HepG2 (cell line): ENCODE measurements at regions not wholly inside any gene's neighbourhood (a gene's known extent, or its start where the extent isn't known, plus 50 kb on each side); places are given as distances from the start of the nearest gene placed in this dataset.

Experiments
- ATAC-seq: fragments of 200-7000 bp; cut with Tn5 transposase; 3 replicates; pipeline ENCODE4 v1.9.1; 2020; ENCODE audit warnings: mild to moderate bottlenecking, moderate library complexity
- BruUV-seq: library from RNA; stranded (reverse); fragments of 400-500 nt; replicated peaks from 2 replicates; lab custom pipeline; 2021; lab: Mats Ljungman, UMichigan
- CTCF ChIA-PET: fragments of 300-600 bp; formaldehyde crosslinking; extraction: SDS; loops from one replicate; lab custom pipeline; 2021; ENCODE audit warnings: low total read pairs, inconsistent platforms, low intra/inter-chr PET ratio; lab: Yijun Ruan, JAX
- POLR2A ChIA-PET: fragments of 350-600 bp; sonication (Branson Sonifier 250); formaldehyde crosslinking; loops from one replicate; lab custom pipeline; 2020; ENCODE audit warnings: antibody characterized with exemption, inconsistent platforms; lab: Yijun Ruan, JAX
- DNase-seq: peaks from one replicate; pipeline ENCODE4 v3.0.0-alpha.2; 2015; ENCODE audit warnings: low spot score
- FAIRE-seq: peaks from 3 replicates; lab custom pipeline; 2011; peaks lifted over from hg19 to GRCh38; lab: Jason Lieb, UNC
- H2AFZ ChIP-seq: one replicate; pipeline ENCODE4 v1.6.1; 2011; ENCODE audit warnings: low read length, inconsistent platforms
- H3K27ac ChIP-seq: fragments of 300-600 bp; 3 replicates; pipeline ENCODE4 v1.8.0; 2011; ENCODE audit warnings: mixed run types, mild to moderate bottlenecking, mixed read lengths, low read length, inconsistent platforms; ENCODE audit not compliant: insufficient read depth; ENCODE audit errors: extremely low read length
- H3K27me3 ChIP-seq, 2 experiments: fragments of 200-600 bp in 1 of 2; 2 replicates in 1 of 2; 3 replicates in 1 of 2; pipeline versions ENCODE4 v1.6.0 to v1.8.0; 2011; ENCODE audit warnings: low read length in 2 of 2, mild to moderate bottlenecking in 2 of 2, moderate library complexity in 2 of 2, inconsistent platforms in 1 of 2; ENCODE audit not compliant: insufficient read depth in 2 of 2, control insufficient read depth in 1 of 2
- H3K36me3 ChIP-seq, 2 experiments: fragments of 200-600 bp in 1 of 2; replicated peaks in 1 of 2; 2 replicates in 1 of 2; 3 replicates in 1 of 2; pipeline versions ENCODE4 v1.5.1 to v1.8.0; 2011; ENCODE audit warnings: low read length in 2 of 2, inconsistent platforms in 1 of 2; ENCODE audit not compliant: insufficient read depth in 2 of 2, control insufficient read depth in 1 of 2
- H3K4me1 ChIP-seq: 2 replicates; pipeline ENCODE4 v1.5.1; 2012; ENCODE audit warnings: low read length, inconsistent platforms; ENCODE audit not compliant: insufficient read depth
- H3K4me2 ChIP-seq: 2 replicates; pipeline ENCODE4 v1.6.0; 2011; ENCODE audit warnings: low read depth, low read length, inconsistent platforms
- H3K4me3 ChIP-seq, 3 experiments: fragments of 200-600 bp in 1 of 3; sonication (generic), shearing (Covaris generic) in 1 of 3; replicated peaks in 1 of 3; 2 replicates each; pipeline ENCODE4 v1.5.1; 2011 to 2016; ENCODE audit warnings: low read length in 3 of 3, inconsistent platforms in 2 of 3, low read depth in 2 of 3, mild to moderate bottlenecking in 2 of 3, control low read depth in 1 of 3, mixed read lengths in 1 of 3; ENCODE audit not compliant: insufficient read depth in 1 of 3
- H3K79me2 ChIP-seq: one replicate; pipeline ENCODE4 v1.6.1; 2011; ENCODE audit warnings: low read length, inconsistent platforms; ENCODE audit not compliant: insufficient read depth
- H3K9ac ChIP-seq: 2 replicates; pipeline ENCODE4 v1.6.0; 2011; ENCODE audit warnings: mild to moderate bottlenecking, low read depth, low read length, inconsistent platforms; ENCODE audit not compliant: insufficient read depth
- H3K9me3 ChIP-seq: 2 replicates; pipeline ENCODE4 v1.5.1; 2012; ENCODE audit warnings: mild to moderate bottlenecking, low read length
- H4K20me1 ChIP-seq: 2 replicates; pipeline ENCODE4 v1.6.0; 2011; ENCODE audit warnings: inconsistent platforms, mild to moderate bottlenecking, low read length, moderate library complexity; ENCODE audit not compliant: insufficient read depth
- ATF7 ChIP-seq, 2 experiments: fragments of 450-650 bp in 1 of 2; sonication (generic) in 1 of 2; formaldehyde crosslinking in 1 of 2; IDR thresholded peaks; 2 replicates each; pipeline versions ENCODE4 v1.4.0 to v1.6.1; 2016 to 2020; ENCODE audit warnings: antibody characterized with exemption in 1 of 2, mild to moderate bottlenecking in 1 of 2, missing genetic modification reagents in 1 of 2
- MAFF ChIP-seq: IDR thresholded peaks from 2 replicates; pipeline ENCODE4 v1.6.1; 2011; ENCODE audit warnings: low read depth, low read length, improper control_type of control experiment
- MLLT10 ChIP-seq: sonication (generic); formaldehyde crosslinking; IDR thresholded peaks from 2 replicates; pipeline ENCODE4 v1.4.0; 2020; ENCODE audit warnings: missing genetic modification reagents
- NFIB ChIP-seq: sonication (generic); formaldehyde crosslinking; IDR thresholded peaks from 2 replicates; pipeline ENCODE4 v1.9.0; 2021; ENCODE audit warnings: missing genetic modification reagents, mild to moderate bottlenecking, borderline replicate concordance
- RBAK ChIP-seq: sonication (generic); formaldehyde crosslinking; IDR thresholded peaks from 2 replicates; pipeline ENCODE4 v1.5.1; 2020; ENCODE audit warnings: mild to moderate bottlenecking, missing genetic modification reagents
- RFXANK ChIP-seq: IDR thresholded peaks from 2 replicates; pipeline ENCODE4 v1.6.1; 2016
- ZMYM4 ChIP-seq: sonication (generic); formaldehyde crosslinking; IDR thresholded peaks from 2 replicates; pipeline ENCODE4 v1.8.1; 2023; ENCODE audit warnings: mild to moderate bottlenecking, missing genetic modification reagents
- ZNF547 ChIP-seq: sonication (generic); formaldehyde crosslinking; IDR thresholded peaks from 2 replicates; pipeline ENCODE4 v1.5.1; 2020; ENCODE audit warnings: mild to moderate bottlenecking, missing genetic modification reagents
- ZNF788 ChIP-seq: sonication (generic); formaldehyde crosslinking; IDR thresholded peaks from 2 replicates; pipeline ENCODE4 v1.5.0; 2020; ENCODE audit warnings: mild to moderate bottlenecking, missing genetic modification reagents, borderline replicate concordance
- WGBS: methylation state at CpG from one replicate; pipeline ENCODE4 v1.1.6; 2017; ENCODE audit warnings: low lambda C conversion rate; 5-methylcytosine and 5-hydroxymethylcytosine counted together
- in situ Hi-C: cut with HindIII; loops from 2 replicates; pipeline ENCODE4 v1.10.0; 2017; ENCODE audit warnings: low pct_unique_long_range_greater_than_20kb; ENCODE audit not compliant: extremely low pct_ligation_motif_present
- intact Hi-C: fragments of 100-400 bp; cut with micrococcal nuclease; formaldehyde crosslinking; loops from one replicate; pipeline ENCODE4 v1.10.0; 2022; ENCODE audit not compliant: unreplicated experiment
- TF ChIP-seq, protein P1 (sequence below): sonication (generic); formaldehyde crosslinking; IDR thresholded peaks from 2 replicates; pipeline ENCODE4 v1.4.0; 2020; ENCODE audit warnings: missing genetic modification reagents
- TF ChIP-seq, protein P2 (sequence below): sonication (generic); formaldehyde crosslinking; IDR thresholded peaks from 2 replicates; pipeline ENCODE4 v1.5.0; 2020; ENCODE audit warnings: missing genetic modification reagents
- TF ChIP-seq, protein P3 (sequence below): IDR thresholded peaks from 2 replicates; pipeline ENCODE4 v1.6.1; 2016; ENCODE audit warnings: control low read depth

DNA sequence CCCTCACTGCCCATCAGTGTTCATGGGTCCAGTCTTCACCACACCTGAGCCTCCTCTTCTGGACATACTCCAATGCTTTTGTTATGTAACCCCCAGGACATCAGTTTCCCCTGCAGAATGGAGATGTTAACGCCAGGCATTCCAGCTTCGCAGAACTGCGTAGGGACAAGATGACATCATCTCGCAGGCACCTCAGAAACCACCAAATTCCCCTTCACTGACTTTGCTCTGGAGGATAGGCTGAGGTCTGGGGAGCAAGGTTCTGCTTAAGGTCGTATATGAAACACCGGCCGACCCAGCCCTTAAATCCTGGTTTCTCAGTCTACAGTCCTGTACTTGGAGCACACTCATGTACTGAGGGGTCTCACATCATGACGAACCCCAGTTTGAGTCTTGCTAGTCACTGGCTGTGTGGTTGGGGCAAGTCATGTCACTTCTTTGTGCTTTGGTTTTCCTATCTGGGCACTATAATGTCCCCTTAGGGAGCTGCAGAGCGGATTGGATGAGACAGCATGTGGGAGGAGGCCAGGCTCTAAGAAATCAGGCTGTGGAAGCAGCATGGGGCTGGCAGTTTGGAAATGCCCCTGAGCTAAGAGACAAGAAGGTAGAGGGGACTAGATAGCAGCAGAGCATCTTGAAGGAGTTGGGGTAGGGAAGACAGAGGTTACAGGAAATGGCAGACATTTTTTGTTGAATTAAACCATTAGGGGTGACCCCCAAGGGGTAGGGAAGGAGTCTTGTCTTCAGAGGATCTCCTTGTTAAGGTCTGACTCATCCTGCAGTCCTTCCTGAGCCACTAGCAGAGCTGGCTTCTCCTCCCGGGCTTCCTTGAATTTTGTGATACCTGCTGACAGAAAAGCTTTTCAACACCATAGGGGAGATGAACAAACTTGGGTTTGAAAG is 138.3 kb downstream of the FOXD2 start:
- no peak for FAIRE-seq
- 44% methylated on average over 9 of the region's 10 CpGs for WGBS
- no peak overlapping the region for H3K4me3 ChIP-seq
- peaks cover 7% of the 10 kb centered on the region; the same call in 1 of the 2 replicates for H3K4me1 ChIP-seq
- no peaks in the 10 kb centered on the region for H3K79me2 ChIP-seq
- in situ Hi-C loops (no loop called here), intact Hi-C loops (no loop called here)
- TF ChIP-seq ATF7 (IDR thresholded peaks at IDR 0.05), result peak; percentile 62; the same call in 1 of the 2 replicates
- no peak for TF ChIP-seq ATF7 (CRISPR knock-in tag; IDR thresholded peaks at IDR 0.05)
- no peak for TF ChIP-seq NFIB (CRISPR knock-in tag)
- no peak for TF ChIP-seq RBAK
- H3K27me3 ChIP-seq, result peaks cover 2 to 40% of the 10 kb centered on the region in 2 experiments; a peak in 3 of 5 replicates
- no peak for ATAC-seq
- no peak overlapping the region for H3K27ac ChIP-seq
- no peaks in the 10 kb centered on the region for H3K36me3 ChIP-seq
- CTCF ChIA-PET, result no interaction called here
- H4K20me1 ChIP-seq, result no peaks in the 10 kb centered on the region
- no TSS peak for BruUV-seq
- no peaks in the 10 kb centered on the region for H3K9me3 ChIP-seq
- DNase-seq, result no peak
- POLR2A ChIA-PET, result no interaction called here
- no peak overlapping the region for H3K4me2 ChIP-seq
- H3K9ac ChIP-seq, result no peak overlapping the region
- H2AFZ ChIP-seq, result no peak overlapping the region

DNA sequence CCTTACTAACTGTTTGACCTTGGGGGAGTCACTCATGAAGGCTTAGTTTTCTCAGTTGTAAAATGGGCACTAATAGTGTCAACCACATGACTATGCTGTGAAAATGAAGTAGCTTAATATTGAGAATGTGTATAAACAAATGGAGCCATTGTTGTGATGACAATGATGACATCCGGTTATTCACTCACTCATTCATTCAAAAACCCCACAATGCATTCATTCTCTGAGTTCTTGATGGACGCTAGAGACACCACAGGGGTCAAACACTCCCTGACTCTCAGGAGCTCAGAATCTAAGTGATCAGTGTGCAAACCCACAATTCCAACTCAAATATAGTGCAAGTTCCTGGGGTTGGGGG is 138.9 kb downstream of the FOXD2 start:
- Histone ChIP-seq H4K20me1 (no peaks in the 10 kb centered on the region), H3K4me1 (peaks cover 7% of the 10 kb centered on the region; the same call in 1 of the 2 replicates), H3K27me3 (peaks cover 2 to 37% of the 10 kb centered on the region in 2 experiments; a peak in 3 of 5 replicates), H2AFZ (no peak overlapping the region), H3K79me2 (no peaks in the 10 kb centered on the region), H3K4me3 (no peak overlapping the region), H3K27ac (no peak overlapping the region), H3K4me2 (no peak overlapping the region), H3K9me3 (no peaks in the 10 kb centered on the region), H3K9ac (no peak overlapping the region), H3K36me3 (no peaks in the 10 kb centered on the region)
- POLR2A ChIA-PET, result no interaction called here
- intact Hi-C loops (no loop called here), in situ Hi-C loops (no loop called here)
- no TSS peak for BruUV-seq
- FAIRE-seq (no peak), DNase-seq (no peak), ATAC-seq (no peak)
- 0% methylated on average over 2 of the region's 2 CpGs for WGBS
- CTCF ChIA-PET, result no interaction called here
- no peak for TF ChIP-seq ZMYM4 (CRISPR knock-in tag)
- TF ChIP-seq, protein P1, sequence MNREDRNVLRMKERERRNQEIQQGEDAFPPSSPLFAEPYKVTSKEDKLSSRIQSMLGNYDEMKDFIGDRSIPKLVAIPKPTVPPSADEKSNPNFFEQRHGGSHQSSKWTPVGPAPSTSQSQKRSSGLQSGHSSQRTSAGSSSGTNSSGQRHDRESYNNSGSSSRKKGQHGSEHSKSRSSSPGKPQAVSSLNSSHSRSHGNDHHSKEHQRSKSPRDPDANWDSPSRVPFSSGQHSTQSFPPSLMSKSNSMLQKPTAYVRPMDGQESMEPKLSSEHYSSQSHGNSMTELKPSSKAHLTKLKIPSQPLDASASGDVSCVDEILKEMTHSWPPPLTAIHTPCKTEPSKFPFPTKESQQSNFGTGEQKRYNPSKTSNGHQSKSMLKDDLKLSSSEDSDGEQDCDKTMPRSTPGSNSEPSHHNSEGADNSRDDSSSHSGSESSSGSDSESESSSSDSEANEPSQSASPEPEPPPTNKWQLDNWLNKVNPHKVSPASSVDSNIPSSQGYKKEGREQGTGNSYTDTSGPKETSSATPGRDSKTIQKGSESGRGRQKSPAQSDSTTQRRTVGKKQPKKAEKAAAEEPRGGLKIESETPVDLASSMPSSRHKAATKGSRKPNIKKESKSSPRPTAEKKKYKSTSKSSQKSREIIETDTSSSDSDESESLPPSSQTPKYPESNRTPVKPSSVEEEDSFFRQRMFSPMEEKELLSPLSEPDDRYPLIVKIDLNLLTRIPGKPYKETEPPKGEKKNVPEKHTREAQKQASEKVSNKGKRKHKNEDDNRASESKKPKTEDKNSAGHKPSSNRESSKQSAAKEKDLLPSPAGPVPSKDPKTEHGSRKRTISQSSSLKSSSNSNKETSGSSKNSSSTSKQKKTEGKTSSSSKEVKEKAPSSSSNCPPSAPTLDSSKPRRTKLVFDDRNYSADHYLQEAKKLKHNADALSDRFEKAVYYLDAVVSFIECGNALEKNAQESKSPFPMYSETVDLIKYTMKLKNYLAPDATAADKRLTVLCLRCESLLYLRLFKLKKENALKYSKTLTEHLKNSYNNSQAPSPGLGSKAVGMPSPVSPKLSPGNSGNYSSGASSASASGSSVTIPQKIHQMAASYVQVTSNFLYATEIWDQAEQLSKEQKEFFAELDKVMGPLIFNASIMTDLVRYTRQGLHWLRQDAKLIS (CRISPR knock-in tag), result no peak
- TF ChIP-seq, protein P2, sequence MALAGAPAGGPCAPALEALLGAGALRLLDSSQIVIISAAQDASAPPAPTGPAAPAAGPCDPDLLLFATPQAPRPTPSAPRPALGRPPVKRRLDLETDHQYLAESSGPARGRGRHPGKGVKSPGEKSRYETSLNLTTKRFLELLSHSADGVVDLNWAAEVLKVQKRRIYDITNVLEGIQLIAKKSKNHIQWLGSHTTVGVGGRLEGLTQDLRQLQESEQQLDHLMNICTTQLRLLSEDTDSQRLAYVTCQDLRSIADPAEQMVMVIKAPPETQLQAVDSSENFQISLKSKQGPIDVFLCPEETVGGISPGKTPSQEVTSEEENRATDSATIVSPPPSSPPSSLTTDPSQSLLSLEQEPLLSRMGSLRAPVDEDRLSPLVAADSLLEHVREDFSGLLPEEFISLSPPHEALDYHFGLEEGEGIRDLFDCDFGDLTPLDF (CRISPR knock-in tag), result no peak
- TF ChIP-seq RFXANK (CRISPR knock-in tag), result no peak
- no peak for TF ChIP-seq ZNF788 (CRISPR knock-in tag)
- no peak for TF ChIP-seq ZNF547 (CRISPR knock-in tag)
- TF ChIP-seq MAFF, result no peak
- no peak for TF ChIP-seq MLLT10 (CRISPR knock-in tag)
- TF ChIP-seq, protein P3, sequence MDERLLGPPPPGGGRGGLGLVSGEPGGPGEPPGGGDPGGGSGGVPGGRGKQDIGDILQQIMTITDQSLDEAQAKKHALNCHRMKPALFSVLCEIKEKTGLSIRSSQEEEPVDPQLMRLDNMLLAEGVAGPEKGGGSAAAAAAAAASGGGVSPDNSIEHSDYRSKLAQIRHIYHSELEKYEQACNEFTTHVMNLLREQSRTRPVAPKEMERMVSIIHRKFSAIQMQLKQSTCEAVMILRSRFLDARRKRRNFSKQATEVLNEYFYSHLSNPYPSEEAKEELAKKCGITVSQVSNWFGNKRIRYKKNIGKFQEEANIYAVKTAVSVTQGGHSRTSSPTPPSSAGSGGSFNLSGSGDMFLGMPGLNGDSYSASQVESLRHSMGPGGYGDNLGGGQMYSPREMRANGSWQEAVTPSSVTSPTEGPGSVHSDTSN, result no peak
